Tibial nerve (tissue), 4 donors: ENCODE measurements at regions not wholly inside any gene's neighbourhood (a gene's known extent, or its start where the extent isn't known, plus 50 kb on each side); places are given as distances from the start of the nearest gene placed in this dataset.

ENCODE experiments used
- DNase-seq, 2 donors: peaks; one replicate each; pipeline ENCODE4 v3.0.0-alpha.2; 2019; ENCODE audit warnings: low spot score in 2 of 2
- H3K27ac ChIP-seq, 4 donors: fragments of 200-600 bp; sonication (generic) in 3 of 4; one replicate each; pipeline ENCODE4 v1.5.1; 2017 to 2019; ENCODE audit warnings: mild to moderate bottlenecking in 1 of 4
- H3K27me3 ChIP-seq, 2 donors: fragments of 200-600 bp; sonication (generic) in 1 of 2; one replicate each; pipeline versions ENCODE4 v1.5.1 to v1.6.0; 2017 to 2019
- H3K36me3 ChIP-seq, 3 donors: fragments of 200-600 bp; sonication (generic); one replicate each; pipeline ENCODE4 v1.5.1; 2018 to 2019
- H3K4me1 ChIP-seq, 4 donors: fragments of 200-600 bp; sonication (generic) in 3 of 4; one replicate each; pipeline ENCODE4 v1.5.1; 2017 to 2019
- H3K4me3 ChIP-seq, 4 donors: fragments of 200-600 bp; sonication (generic) in 3 of 4; one replicate each; pipeline ENCODE4 v1.5.1; 2017 to 2019; ENCODE audit warnings: mild to moderate bottlenecking in 1 of 4, moderate library complexity in 1 of 4
- H3K9me3 ChIP-seq, 4 donors: fragments of 200-600 bp; sonication (generic) in 3 of 4; one replicate each; pipeline ENCODE4 v1.5.1; 2017 to 2019
- EP300 ChIP-seq, 2 donors: sonication (generic); formaldehyde crosslinking; IDR thresholded peaks; one replicate each; pipeline ENCODE4 v1.6.1; 2017; ENCODE audit warnings: antibody characterized with exemption in 2 of 2, mild to moderate bottlenecking in 1 of 2
- POLR2A ChIP-seq, 2 donors: fragments of 450-650 bp; IDR thresholded peaks; one replicate each; pipeline ENCODE4 v1.6.1; 2017; ENCODE audit warnings: antibody characterized with exemption in 2 of 2, mild to moderate bottlenecking in 2 of 2, moderate library complexity in 2 of 2
- WGBS, 2 donors: methylation state at CpG; one replicate each; pipeline ENCODE4 v1.1.5; 2018; 5-methylcytosine and 5-hydroxymethylcytosine counted together
- TF ChIP-seq, protein P1 (sequence below), 5 experiments: fragments of 200-600 bp in 3 of 5; fragments of 450-650 bp in 2 of 5; sonication (generic) in 3 of 5; IDR thresholded peaks; one replicate each; pipeline ENCODE4 v1.5.1; 2016 to 2019; ENCODE audit warnings: antibody characterized with exemption in 5 of 5, mild to moderate bottlenecking in 3 of 5, moderate library complexity in 2 of 5

DNA sequence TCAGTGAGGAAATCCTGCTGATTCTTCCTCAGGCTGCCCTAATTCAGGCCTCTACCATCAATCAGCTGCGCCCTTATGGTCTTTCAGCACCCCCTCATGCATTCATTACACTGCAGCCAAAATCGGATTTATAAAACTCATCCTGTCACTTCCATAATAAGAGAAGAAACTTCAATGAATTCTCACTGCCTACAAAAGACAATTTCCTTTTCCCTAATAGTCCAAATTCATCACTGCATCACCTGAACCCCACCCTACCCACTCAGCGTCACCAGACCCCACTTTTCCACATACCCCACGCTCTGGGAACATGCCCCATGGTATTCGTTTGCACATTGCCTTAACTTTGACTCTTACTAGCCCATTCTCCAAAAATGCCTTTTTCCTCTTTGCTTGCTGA lies 92.0 kb downstream of the C13orf42 start:
- no peaks in the 10 kb centered on the region for H3K36me3 ChIP-seq
- WGBS, 2 donors, result 90% methylated on average over 5 of the region's 5 CpGs
- no peaks in the 10 kb centered on the region for H3K27me3 ChIP-seq
- peaks cover 0 to 15% (median 0%) of the 10 kb centered on the region in 4 donors for H3K9me3 ChIP-seq
- H3K4me1 ChIP-seq, result no peaks in the 10 kb centered on the region
- no peak for DNase-seq
- H3K27ac ChIP-seq, result no peak overlapping the region
- TF ChIP-seq, protein P1, sequence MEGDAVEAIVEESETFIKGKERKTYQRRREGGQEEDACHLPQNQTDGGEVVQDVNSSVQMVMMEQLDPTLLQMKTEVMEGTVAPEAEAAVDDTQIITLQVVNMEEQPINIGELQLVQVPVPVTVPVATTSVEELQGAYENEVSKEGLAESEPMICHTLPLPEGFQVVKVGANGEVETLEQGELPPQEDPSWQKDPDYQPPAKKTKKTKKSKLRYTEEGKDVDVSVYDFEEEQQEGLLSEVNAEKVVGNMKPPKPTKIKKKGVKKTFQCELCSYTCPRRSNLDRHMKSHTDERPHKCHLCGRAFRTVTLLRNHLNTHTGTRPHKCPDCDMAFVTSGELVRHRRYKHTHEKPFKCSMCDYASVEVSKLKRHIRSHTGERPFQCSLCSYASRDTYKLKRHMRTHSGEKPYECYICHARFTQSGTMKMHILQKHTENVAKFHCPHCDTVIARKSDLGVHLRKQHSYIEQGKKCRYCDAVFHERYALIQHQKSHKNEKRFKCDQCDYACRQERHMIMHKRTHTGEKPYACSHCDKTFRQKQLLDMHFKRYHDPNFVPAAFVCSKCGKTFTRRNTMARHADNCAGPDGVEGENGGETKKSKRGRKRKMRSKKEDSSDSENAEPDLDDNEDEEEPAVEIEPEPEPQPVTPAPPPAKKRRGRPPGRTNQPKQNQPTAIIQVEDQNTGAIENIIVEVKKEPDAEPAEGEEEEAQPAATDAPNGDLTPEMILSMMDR (IDR thresholded peaks at IDR 0.05), result no peak
- TF ChIP-seq EP300 (IDR thresholded peaks at IDR 0.05) (no peak), POLR2A (IDR thresholded peaks at IDR 0.05) (no peak)
- no peak overlapping the region for H3K4me3 ChIP-seq

DNA sequence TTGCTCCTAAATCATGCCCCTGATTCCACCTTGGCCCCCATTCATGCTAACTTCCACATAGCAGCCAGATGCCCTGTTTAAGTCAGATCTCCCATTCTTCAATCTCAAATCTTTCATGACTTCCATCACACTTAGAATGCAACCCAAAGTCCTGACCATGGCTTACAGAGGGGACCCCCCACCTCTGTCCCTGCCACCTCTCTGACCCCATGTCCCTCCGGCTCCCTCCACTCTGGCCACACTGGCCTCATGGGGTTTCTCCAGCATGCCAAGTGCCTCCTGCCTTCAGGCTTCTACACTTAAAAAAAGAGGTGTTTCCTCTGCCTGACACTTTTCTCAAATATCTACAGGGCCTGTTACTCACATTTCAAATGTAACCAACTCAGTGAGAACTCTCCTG lies 93.6 kb downstream of the C13orf42 start:
- no peak overlapping the region for H3K27ac ChIP-seq
- peaks cover 0 to 14% (median 0%) of the 10 kb centered on the region in 4 donors for H3K9me3 ChIP-seq
- H3K36me3 ChIP-seq, result no peaks in the 10 kb centered on the region
- H3K4me1 ChIP-seq, result no peaks in the 10 kb centered on the region
- TF ChIP-seq POLR2A (IDR thresholded peaks at IDR 0.05) (no peak), EP300 (IDR thresholded peaks at IDR 0.05) (no peak)
- TF ChIP-seq, protein P1 (IDR thresholded peaks at IDR 0.05), result no peak
- no peak overlapping the region for H3K4me3 ChIP-seq
- no peak for DNase-seq
- no peaks in the 10 kb centered on the region for H3K27me3 ChIP-seq
- WGBS, 2 donors, result 82 to 83% methylated on average over 1 of the region's 1 CpG

DNA sequence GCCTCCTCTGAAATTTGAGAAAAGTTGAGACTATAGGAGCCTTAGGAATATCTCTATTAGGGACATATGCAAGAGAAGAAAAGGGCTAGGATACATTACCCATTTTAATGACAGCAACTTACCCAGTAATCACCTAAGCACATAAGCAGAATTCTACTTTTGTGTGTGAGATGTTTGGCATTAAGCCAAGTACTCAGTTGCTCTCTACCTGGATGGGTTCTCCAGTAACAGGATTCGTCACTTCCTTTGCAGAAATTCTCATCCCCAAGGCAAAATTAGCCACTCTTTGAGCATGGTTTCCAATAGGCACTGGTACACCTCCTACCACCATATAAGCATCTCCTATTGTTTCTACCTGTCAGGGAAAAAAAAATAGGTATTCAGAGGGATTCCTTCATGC lies 95.1 kb downstream of the C13orf42 start:
- H3K27me3 ChIP-seq, result no peaks in the 10 kb centered on the region
- no peak overlapping the region for H3K4me3 ChIP-seq
- DNase-seq, result no peak
- H3K9me3 ChIP-seq, result peaks cover 0 to 12% (median 0%) of the 10 kb centered on the region in 4 donors
- no peaks in the 10 kb centered on the region for H3K36me3 ChIP-seq
- no peaks in the 10 kb centered on the region for H3K4me1 ChIP-seq
- WGBS, 2 donors, result 89 to 96% methylated on average over 1 of the region's 1 CpG
- no peak overlapping the region for H3K27ac ChIP-seq
- TF ChIP-seq POLR2A (IDR thresholded peaks at IDR 0.05), result no peak
- no peak for TF ChIP-seq EP300 (IDR thresholded peaks at IDR 0.05)
- TF ChIP-seq, protein P1 (IDR thresholded peaks at IDR 0.05), result no peak

DNA sequence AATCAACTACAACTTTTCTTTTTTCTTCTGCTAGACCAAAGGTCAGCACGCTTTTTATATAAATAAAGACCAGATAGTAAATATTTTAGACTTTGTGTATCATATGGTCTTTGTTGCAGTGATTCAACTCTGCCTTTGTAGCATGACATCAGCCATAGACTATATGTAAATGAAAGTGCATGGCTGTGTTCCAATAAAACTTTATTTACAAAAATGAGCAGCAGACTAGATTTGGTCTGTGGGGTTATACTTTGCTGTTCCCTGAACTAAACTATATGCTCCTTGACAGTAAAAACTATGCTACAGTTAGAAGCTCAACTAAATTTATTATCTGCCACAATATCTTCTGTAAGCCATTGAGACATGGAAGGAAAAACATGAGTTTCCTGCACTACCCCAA lies 100.0 kb downstream of the RNASEH2B start:
- Histone ChIP-seq H3K36me3 (no peaks in the 10 kb centered on the region), H3K4me3 (no peak overlapping the region), H3K27ac (no peak overlapping the region), H3K9me3 (peaks cover 0 to 12% (median 0%) of the 10 kb centered on the region in 4 donors), H3K4me1 (peaks cover 0 to 2% (median 0%) of the 10 kb centered on the region in 4 donors), H3K27me3 (no peaks in the 10 kb centered on the region)
- DNase-seq, result no peak
- WGBS, 2 donors, result 85 to 91% methylated on average over 1 of the region's 1 CpG
- TF ChIP-seq EP300 (IDR thresholded peaks at IDR 0.05) (no peak), POLR2A (IDR thresholded peaks at IDR 0.05) (no peak)
- TF ChIP-seq, protein P1 (IDR thresholded peaks at IDR 0.05), result no peak

DNA sequence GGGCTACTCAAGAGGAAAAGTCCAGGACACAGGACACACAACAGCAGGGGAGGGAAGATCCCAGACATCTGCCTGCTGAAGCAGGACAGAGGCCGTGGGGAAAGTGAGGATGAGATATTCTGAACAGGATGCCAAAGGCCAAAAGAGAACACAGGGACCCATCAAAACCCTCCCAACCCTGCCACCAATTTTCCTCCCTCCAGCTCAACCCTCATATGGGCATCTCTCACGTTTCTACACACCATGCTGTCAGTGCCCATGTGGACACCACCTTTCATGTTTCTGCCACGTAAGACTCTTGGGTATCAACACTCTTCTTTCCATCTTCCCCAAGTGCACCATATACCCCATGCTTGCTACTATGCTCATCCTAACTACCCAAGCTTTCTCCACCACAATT lies 97.6 kb downstream of the RNASEH2B start:
- WGBS, 2 donors, result 85 to 89% methylated on average over 3 of the region's 3 CpGs
- TF ChIP-seq, protein P1 (IDR thresholded peaks at IDR 0.05), result no peak
- TF ChIP-seq POLR2A (IDR thresholded peaks at IDR 0.05) (no peak), EP300 (IDR thresholded peaks at IDR 0.05) (no peak)
- H3K4me3 ChIP-seq, result no peak overlapping the region
- no peaks in the 10 kb centered on the region for H3K36me3 ChIP-seq
- H3K27ac ChIP-seq, result no peak overlapping the region
- peaks cover 0 to 2% (median 0%) of the 10 kb centered on the region in 4 donors for H3K4me1 ChIP-seq
- H3K9me3 ChIP-seq, result no peaks in the 10 kb centered on the region
- no peaks in the 10 kb centered on the region for H3K27me3 ChIP-seq
- DNase-seq, result no peak
